ENCODE measurements at regions not wholly inside any gene's neighbourhood (a gene's known extent, or its start where the extent isn't known, plus 50 kb on each side); places are given as distances from the start of the nearest gene placed in this dataset.

GRCh38 chr10:63697956-63698786 is 177.0 kb downstream of the REEP3 start:
- TF ChIP-seq CTCF (IDR thresholded peaks at IDR 0.05; ENCODE audit: insufficient read depth, low read length, poor library complexity, severe bottlenecking) (no peak), EZH2phosphoT487 (conservative IDR thresholded peaks at IDR 0.05; ENCODE audit: low read length) (no peak)
